ENCODE measurements at regions not wholly inside any gene's neighbourhood (a gene's known extent, or its start where the extent isn't known, plus 50 kb on each side); places are given as distances from the start of the nearest gene placed in this dataset.
"Not testable (repeated sequence)": the region's sequence is repeated elsewhere in the genome, so short reads cannot be mapped to it uniquely, and the experiment has no call there.

- Histone ChIP-seq H3K27me3 (ENCODE audit: control insufficient read depth, insufficient read depth, low read length, poor library complexity, severe bottlenecking) (no peaks in the 10 kb centered on the region), H3K4me3 (ENCODE audit: low read length) (no peak overlapping the region), H3K27ac (ENCODE audit: low read depth, low read length) (no peak overlapping the region), H3K9ac (ENCODE audit: extremely low read depth, low read length, poor library complexity, severe bottlenecking) (no peak overlapping the region), H3K36me3 (ENCODE audit: control insufficient read depth, insufficient read depth, low read length) (no peaks in the 10 kb centered on the region), H3K4me1 (ENCODE audit: control insufficient read depth, insufficient read depth, low read length) (no peaks in the 10 kb centered on the region), H3K9me3 (ENCODE audit: control insufficient read depth, low read length) (no peaks in the 10 kb centered on the region)
- TF ChIP-seq CTCF (conservative IDR thresholded peaks at IDR 0.05), result no peak
- WGBS, 2 experiments (ENCODE audit: insufficient coverage in 1 of 2, insufficient read length in 1 of 2), result 88% methylated on average over 3 of the region's 3 CpGs; no CpG with 5 or more reads in 1 of the 2 experiments
- Mint-ChIP-seq H3K36me3 (ENCODE audit: low read depth) (no peaks in the 10 kb centered on the region), H3K27me3 (ENCODE audit: insufficient read depth) (no peaks in the 10 kb centered on the region), H3K27ac (no peak overlapping the region), H3K9me3 (no peaks in the 10 kb centered on the region), H3K4me3 (no peak overlapping the region), H3K4me1 (no peaks in the 10 kb centered on the region)
- no peak for DNase-seq
These were observed 444.8 kb downstream of the MAT2B start for GRCh38 chr5:163950248-163950647.

- DNase-seq, result no peak
- no peaks in the 10 kb centered on the region for H3K36me3 Mint-ChIP-seq (ENCODE audit: low read depth)
- Histone ChIP-seq H3K27me3 (ENCODE audit: control insufficient read depth, insufficient read depth, low read length, poor library complexity, severe bottlenecking) (no peaks in the 10 kb centered on the region), H3K9me3 (ENCODE audit: control insufficient read depth, low read length) (no peaks in the 10 kb centered on the region), H3K27ac (ENCODE audit: low read depth, low read length) (no peak overlapping the region), H3K4me3 (ENCODE audit: low read length) (no peak overlapping the region), H3K4me1 (ENCODE audit: control insufficient read depth, insufficient read depth, low read length) (no peaks in the 10 kb centered on the region), H3K36me3 (ENCODE audit: control insufficient read depth, insufficient read depth, low read length) (no peaks in the 10 kb centered on the region), H3K9ac (ENCODE audit: extremely low read depth, low read length, poor library complexity, severe bottlenecking) (no peak overlapping the region)
- H3K9me3 Mint-ChIP-seq, result no peaks in the 10 kb centered on the region
- H3K4me3 Mint-ChIP-seq, result no peak overlapping the region
- WGBS, 2 experiments (ENCODE audit: insufficient coverage in 1 of 2, insufficient read length in 1 of 2), result 75 to 87% methylated on average over 1 to 4 of the region's 4 CpGs
- H3K27ac Mint-ChIP-seq, result no peak overlapping the region
- no peaks in the 10 kb centered on the region for H3K4me1 Mint-ChIP-seq
- no peak for TF ChIP-seq CTCF (conservative IDR thresholded peaks at IDR 0.05)
- no peaks in the 10 kb centered on the region for H3K27me3 Mint-ChIP-seq (ENCODE audit: insufficient read depth)
These were observed 445.6 kb downstream of the MAT2B start for GRCh38 chr5:163951069-163951468.

GRCh38 chr5:163953901-163954300 lies 448.5 kb downstream of the MAT2B start:
- Histone ChIP-seq H3K9me3 (ENCODE audit: control insufficient read depth, low read length) (no peaks in the 10 kb centered on the region), H3K4me1 (ENCODE audit: control insufficient read depth, insufficient read depth, low read length) (no peaks in the 10 kb centered on the region), H3K27me3 (ENCODE audit: control insufficient read depth, insufficient read depth, low read length, poor library complexity, severe bottlenecking) (no peaks in the 10 kb centered on the region), H3K27ac (ENCODE audit: low read depth, low read length) (no peak overlapping the region), H3K36me3 (ENCODE audit: control insufficient read depth, insufficient read depth, low read length) (no peaks in the 10 kb centered on the region), H3K9ac (ENCODE audit: extremely low read depth, low read length, poor library complexity, severe bottlenecking) (no peak overlapping the region), H3K4me3 (ENCODE audit: low read length) (no peak overlapping the region)
- H3K4me1 Mint-ChIP-seq, result no peaks in the 10 kb centered on the region
- no peak overlapping the region for H3K27ac Mint-ChIP-seq
- H3K4me3 Mint-ChIP-seq, result no peak overlapping the region
- WGBS, 2 experiments (ENCODE audit: insufficient coverage in 1 of 2, insufficient read length in 1 of 2), result 76 to 100% methylated on average over 2 to 8 of the region's 8 CpGs
- no peak for DNase-seq
- H3K9me3 Mint-ChIP-seq, result no peaks in the 10 kb centered on the region
- no peak for TF ChIP-seq CTCF (conservative IDR thresholded peaks at IDR 0.05)
- no peaks in the 10 kb centered on the region for H3K27me3 Mint-ChIP-seq (ENCODE audit: insufficient read depth)
- H3K36me3 Mint-ChIP-seq (ENCODE audit: low read depth), result no peaks in the 10 kb centered on the region

- not testable (repeated sequence) for DNase-seq; H3K27me3 ChIP-seq (ENCODE audit: control insufficient read depth, insufficient read depth, low read length, poor library complexity, severe bottlenecking); H3K27me3 Mint-ChIP-seq (ENCODE audit: insufficient read depth); H3K36me3 Mint-ChIP-seq (ENCODE audit: low read depth); H3K9me3 Mint-ChIP-seq; H3K27ac Mint-ChIP-seq; H3K9ac ChIP-seq (ENCODE audit: extremely low read depth, low read length, poor library complexity, severe bottlenecking); H3K4me1 ChIP-seq (ENCODE audit: control insufficient read depth, insufficient read depth, low read length); H3K4me3 Mint-ChIP-seq; H3K4me3 ChIP-seq (ENCODE audit: low read length); H3K9me3 ChIP-seq (ENCODE audit: control insufficient read depth, low read length); H3K27ac ChIP-seq (ENCODE audit: low read depth, low read length); H3K36me3 ChIP-seq (ENCODE audit: control insufficient read depth, insufficient read depth, low read length); H3K4me1 Mint-ChIP-seq
- 89% methylated on average over 4 of the region's 5 CpGs; no CpG with 5 or more reads in 1 of the 2 experiments for WGBS, 2 experiments (ENCODE audit: insufficient coverage in 1 of 2, insufficient read length in 1 of 2)
These were observed 455.8 kb downstream of the MAT2B start for GRCh38 chr5:163961230-163961629.

Data from endodermal cell (in vitro differentiated cells).